GM10266 (cell line): ENCODE measurements at regions not wholly inside any gene's neighbourhood (a gene's known extent, or its start where the extent isn't known, plus 50 kb on each side); places are given as distances from the start of the nearest gene placed in this dataset.

Experiments used
- DNase-seq: peaks from one replicate; pipeline ENCODE4 v3.0.0; 2012; ENCODE audit errors: extremely low spot score
- CTCF ChIP-seq: IDR thresholded peaks from 2 replicates; pipeline ENCODE4 v1.5.1; 2012; ENCODE audit warnings: mild to moderate bottlenecking, low read depth; ENCODE audit not compliant: control insufficient read depth, insufficient read depth; ENCODE audit errors: missing control alignments

GRCh38 chr4:79473439-79473724, 65.4 kb upstream of the GK2 start:
- TF ChIP-seq CTCF: no peak
- DNase-seq: no peak

GRCh38 chr4:79472693-79473438, 64.8 kb upstream of the GK2 start:
- TF ChIP-seq CTCF: no peak
- DNase-seq: no peak

- no peak for DNase-seq
- no peak for TF ChIP-seq CTCF
These were observed 64.0 kb upstream of the GK2 start for GRCh38 chr4:79472036-79472435.

- no peak for DNase-seq
- TF ChIP-seq CTCF: no peak
These were observed 63.3 kb upstream of the GK2 start for GRCh38 chr4:79471309-79471708.

- no peak for DNase-seq
These were observed 59.4 kb upstream of the GK2 start for GRCh38 chr4:79467246-79467932.

GRCh38 chr4:79466621-79467020, 58.6 kb upstream of the GK2 start:
- no peak for TF ChIP-seq CTCF

More at GRCh38 chr4:79467246-79467932, 59.4 kb upstream of the GK2 start:
- TF ChIP-seq CTCF: no peak

More at GRCh38 chr4:79466621-79467020, 58.6 kb upstream of the GK2 start:
- no peak for DNase-seq
